Kidney epithelial cell (primary cell): ENCODE measurements at regions not wholly inside any gene's neighbourhood (a gene's known extent, or its start where the extent isn't known, plus 50 kb on each side); places are given as distances from the start of the nearest gene placed in this dataset.

Source experiments
- DNase-seq: peaks from one replicate; pipeline ENCODE4 v3.0.0-alpha.2; 2010; ENCODE audit warnings: low read depth
- H3K27me3 ChIP-seq: 2 replicates; pipeline ENCODE4 v1.6.0; 2011; ENCODE audit warnings: low read length; ENCODE audit not compliant: control insufficient read depth, insufficient read depth
- H3K36me3 ChIP-seq: 2 replicates; pipeline ENCODE4 v1.5.1; 2011; ENCODE audit warnings: low read length; ENCODE audit not compliant: control insufficient read depth, insufficient read depth
- H3K4me3 ChIP-seq: 2 replicates; pipeline ENCODE4 v1.5.1; 2011; ENCODE audit warnings: low read depth, mild to moderate bottlenecking, control low read depth, low read length
- TF ChIP-seq, protein P1 (sequence below): IDR thresholded peaks from 2 replicates; pipeline ENCODE4 v1.5.1; 2011; ENCODE audit warnings: mild to moderate bottlenecking, moderate library complexity, low read length, control low read depth, inconsistent platforms; ENCODE audit not compliant: insufficient read depth, poor library complexity, severe bottlenecking

DNA sequence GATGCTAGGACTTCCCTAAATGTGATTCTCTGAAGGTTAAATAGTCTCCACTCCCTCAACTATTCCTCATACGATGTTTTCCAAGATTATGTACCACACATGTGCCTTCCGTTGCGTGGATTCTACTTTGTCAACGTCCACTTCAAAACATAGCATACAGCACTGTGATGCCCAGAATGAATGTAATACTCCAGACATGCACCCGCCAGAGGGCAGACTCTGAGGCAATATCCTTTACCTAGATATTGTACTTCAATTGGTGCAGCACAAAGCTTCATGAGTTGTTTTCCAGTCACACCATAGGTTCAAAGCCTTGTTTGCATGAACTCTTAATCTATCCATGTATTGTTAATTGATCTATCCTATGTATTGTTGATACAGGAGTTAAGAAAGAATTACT lies 201.0 kb upstream of the NABP1 start:
- no peak for DNase-seq
- Histone ChIP-seq H3K27me3 (no peaks in the 10 kb centered on the region), H3K36me3 (no peaks in the 10 kb centered on the region), H3K4me3 (no peak overlapping the region)
- TF ChIP-seq, protein P1, sequence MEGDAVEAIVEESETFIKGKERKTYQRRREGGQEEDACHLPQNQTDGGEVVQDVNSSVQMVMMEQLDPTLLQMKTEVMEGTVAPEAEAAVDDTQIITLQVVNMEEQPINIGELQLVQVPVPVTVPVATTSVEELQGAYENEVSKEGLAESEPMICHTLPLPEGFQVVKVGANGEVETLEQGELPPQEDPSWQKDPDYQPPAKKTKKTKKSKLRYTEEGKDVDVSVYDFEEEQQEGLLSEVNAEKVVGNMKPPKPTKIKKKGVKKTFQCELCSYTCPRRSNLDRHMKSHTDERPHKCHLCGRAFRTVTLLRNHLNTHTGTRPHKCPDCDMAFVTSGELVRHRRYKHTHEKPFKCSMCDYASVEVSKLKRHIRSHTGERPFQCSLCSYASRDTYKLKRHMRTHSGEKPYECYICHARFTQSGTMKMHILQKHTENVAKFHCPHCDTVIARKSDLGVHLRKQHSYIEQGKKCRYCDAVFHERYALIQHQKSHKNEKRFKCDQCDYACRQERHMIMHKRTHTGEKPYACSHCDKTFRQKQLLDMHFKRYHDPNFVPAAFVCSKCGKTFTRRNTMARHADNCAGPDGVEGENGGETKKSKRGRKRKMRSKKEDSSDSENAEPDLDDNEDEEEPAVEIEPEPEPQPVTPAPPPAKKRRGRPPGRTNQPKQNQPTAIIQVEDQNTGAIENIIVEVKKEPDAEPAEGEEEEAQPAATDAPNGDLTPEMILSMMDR: no peak

DNA sequence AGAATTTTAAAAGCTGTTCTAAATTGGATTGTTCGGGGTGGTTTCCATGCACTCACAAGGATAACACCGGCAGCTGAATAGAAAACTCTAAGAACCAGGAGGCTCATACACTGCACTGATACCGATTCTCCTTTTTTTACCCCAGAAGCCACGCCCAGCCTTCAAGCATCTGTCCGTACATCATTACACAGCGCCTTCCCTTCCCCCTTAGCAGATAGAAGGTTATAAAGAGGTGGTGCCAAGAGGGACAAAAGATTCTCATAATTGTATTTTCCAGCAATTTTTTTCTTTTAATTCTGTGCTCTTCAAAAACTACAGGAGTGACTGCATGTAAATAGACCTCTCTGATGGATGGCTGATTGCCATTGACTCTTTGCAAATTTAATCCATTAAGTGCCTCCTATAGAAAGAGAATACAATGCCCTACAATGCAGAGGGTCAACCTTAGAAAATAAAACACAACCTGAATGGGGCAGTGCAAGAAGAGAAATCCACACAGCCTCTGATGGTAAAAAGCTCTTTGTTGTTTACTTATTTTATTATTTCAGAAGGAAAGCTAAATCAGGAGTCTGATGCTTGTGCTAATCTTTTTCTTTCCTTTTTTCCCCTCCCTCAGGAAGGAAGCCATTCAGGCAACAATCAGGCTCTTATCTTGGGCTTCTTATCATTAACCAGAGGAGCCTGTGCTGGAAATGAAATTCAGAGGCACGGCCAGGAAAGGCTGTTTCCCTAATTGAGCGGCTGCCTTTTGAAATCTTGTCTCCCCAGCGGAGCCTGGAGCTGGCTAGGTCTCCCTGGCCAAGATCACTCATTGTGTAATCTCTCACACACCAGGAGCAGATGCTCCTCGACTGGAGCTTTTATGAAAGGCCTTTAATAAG lies 198.9 kb upstream of the NABP1 start:
- Histone ChIP-seq H3K36me3 (no peaks in the 10 kb centered on the region), H3K4me3 (no peak overlapping the region), H3K27me3 (no peaks in the 10 kb centered on the region)
- DNase-seq: no peak
- TF ChIP-seq, protein P1: no peak

DNA sequence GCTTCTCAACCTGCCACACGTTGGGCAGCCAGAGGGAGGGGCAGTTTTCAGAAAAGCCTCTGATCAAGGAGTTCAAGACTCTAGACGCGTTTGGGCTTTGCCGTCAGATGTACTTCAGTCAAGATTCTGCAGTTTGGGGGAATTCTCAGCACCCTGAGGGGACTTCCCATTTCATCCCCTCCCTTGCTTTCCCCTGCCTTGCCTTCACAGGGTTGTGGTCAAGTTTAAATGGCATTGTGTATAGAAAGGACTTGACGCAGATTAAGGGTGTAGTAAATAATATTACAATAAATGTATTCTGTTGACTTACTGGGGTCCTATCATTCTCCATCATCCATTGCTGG lies 198.3 kb upstream of the NABP1 start:
- DNase-seq: no peak
- TF ChIP-seq, protein P1: no peak
- Histone ChIP-seq H3K27me3 (no peaks in the 10 kb centered on the region), H3K36me3 (no peaks in the 10 kb centered on the region), H3K4me3 (no peak overlapping the region)

DNA sequence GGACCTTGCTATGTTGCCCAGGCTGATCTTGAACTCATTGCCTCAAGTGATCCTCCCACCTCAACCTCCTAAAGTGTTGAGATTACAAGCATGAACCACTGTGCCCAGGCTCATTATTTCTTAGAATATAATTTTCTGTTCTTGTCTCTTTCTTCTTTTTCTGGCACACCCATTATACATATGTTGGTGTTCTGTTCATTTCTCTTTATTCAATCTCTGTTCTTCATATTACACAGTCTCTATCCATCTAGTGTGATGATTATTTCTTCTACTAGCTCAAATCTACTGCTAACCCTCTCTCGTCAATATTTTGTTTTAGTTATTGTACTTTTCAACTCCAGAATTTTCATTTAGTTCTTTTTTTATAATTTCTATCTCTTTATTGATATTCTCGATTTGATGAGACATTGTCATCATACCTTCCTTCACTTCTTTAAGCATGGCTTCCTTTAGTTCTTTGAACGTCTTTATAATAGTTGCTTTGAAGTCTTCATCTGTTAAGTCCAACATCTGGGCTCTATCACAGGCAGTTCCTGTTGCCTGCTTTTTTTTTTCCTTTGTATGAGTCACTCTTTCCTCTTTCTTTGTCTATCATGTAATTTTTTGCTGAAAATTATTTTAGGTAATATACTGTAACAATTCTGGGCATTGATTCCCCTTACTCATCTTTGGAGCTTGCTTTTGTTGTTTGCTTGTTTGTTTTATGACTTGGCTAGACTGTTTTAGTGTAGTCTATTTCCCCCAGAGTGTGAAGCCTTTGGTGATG lies 196.4 kb upstream of the NABP1 start:
- TF ChIP-seq, protein P1: no peak
- Histone ChIP-seq H3K4me3 (no peak overlapping the region), H3K36me3 (no peaks in the 10 kb centered on the region), H3K27me3 (no peaks in the 10 kb centered on the region)
- DNase-seq: no peak

DNA sequence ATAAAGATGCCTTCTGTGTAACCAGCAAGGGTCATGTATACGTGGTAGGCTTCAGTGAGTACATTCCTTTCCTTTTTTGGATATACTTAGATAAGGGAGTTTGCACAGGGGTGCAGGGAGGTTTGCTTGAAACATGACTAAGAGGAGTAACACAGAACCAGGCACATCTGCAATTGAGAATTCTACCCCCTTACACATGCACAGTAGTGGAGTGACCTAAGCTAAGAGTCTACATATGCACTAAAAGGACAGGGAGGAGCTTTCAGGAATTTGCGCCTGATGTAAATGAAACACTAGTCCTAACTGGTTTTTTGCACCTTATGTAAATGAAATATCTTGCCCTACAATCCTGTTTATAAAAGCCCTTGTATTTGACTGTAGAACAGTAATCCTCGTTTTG lies 194.8 kb upstream of the NABP1 start:
- no peak overlapping the region for H3K4me3 ChIP-seq
- H3K36me3 ChIP-seq: no peaks in the 10 kb centered on the region
- DNase-seq: no peak
- TF ChIP-seq, protein P1: no peak
- no peaks in the 10 kb centered on the region for H3K27me3 ChIP-seq
